ENCODE measurements at regions not wholly inside any gene's neighbourhood (a gene's known extent, or its start where the extent isn't known, plus 50 kb on each side); places are given as distances from the start of the nearest gene placed in this dataset.
"Not testable (repeated sequence)": the region's sequence is repeated elsewhere in the genome, so short reads cannot be mapped to it uniquely, and the experiment has no call there.

DNA sequence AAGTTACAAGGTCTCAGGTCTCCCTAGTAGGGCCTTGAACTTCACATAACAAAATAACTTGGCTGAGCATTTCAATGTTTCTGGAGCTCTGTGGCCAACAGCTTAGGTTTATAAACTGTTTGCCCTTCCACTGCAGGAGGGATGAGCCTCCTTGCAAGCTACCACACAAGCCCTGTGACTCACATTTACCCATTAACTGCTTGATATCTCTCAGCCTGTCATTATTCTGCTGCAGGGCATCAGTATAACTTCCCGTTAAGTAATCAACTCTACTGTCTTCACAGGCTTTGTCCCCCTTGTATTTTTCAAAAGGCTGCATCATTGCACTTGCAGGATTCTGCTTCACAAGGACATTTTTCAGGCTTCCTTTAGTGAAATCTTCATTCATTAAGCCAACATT lies 151.7 kb upstream of the CXCL13 start:
- H3K79me2 ChIP-seq (replicated peaks; ENCODE audit: insufficient read depth, low read length): no peaks in the 10 kb centered on the region
- no peak overlapping the region for H3K4me2 ChIP-seq (ENCODE audit: low read length)
- no peaks in the 10 kb centered on the region for H4K20me1 ChIP-seq (ENCODE audit: insufficient read depth)
- H3K4me3 ChIP-seq (ENCODE audit: low read length): no peak overlapping the region
- no peaks in the 10 kb centered on the region for H3K9me2 ChIP-seq (ENCODE audit: insufficient read depth, low read length)
- no peak overlapping the region for H3K9ac ChIP-seq (ENCODE audit: low read length)
- TF ChIP-seq RAD21 (conservative IDR thresholded peaks at IDR 0.05) (no peak), EP300 (conservative IDR thresholded peaks at IDR 0.05; ENCODE audit: poor library complexity, severe bottlenecking) (no peak), EZH2 (IDR thresholded peaks at IDR 0.05; ENCODE audit: borderline replicate concordance, insufficient read depth, low read length, poor library complexity, severe bottlenecking) (no peak), TAF1 (IDR thresholded peaks at IDR 0.05; ENCODE audit: low read depth) (no peak), SMC3 (conservative IDR thresholded peaks at IDR 0.05; ENCODE audit: poor library complexity) (no peak), MXI1 (conservative IDR thresholded peaks at IDR 0.05; ENCODE audit: poor library complexity, severe bottlenecking) (no peak), POLR2AphosphoS5 (IDR thresholded peaks at IDR 0.05) (no peak)
- TF ChIP-seq, protein P1, sequence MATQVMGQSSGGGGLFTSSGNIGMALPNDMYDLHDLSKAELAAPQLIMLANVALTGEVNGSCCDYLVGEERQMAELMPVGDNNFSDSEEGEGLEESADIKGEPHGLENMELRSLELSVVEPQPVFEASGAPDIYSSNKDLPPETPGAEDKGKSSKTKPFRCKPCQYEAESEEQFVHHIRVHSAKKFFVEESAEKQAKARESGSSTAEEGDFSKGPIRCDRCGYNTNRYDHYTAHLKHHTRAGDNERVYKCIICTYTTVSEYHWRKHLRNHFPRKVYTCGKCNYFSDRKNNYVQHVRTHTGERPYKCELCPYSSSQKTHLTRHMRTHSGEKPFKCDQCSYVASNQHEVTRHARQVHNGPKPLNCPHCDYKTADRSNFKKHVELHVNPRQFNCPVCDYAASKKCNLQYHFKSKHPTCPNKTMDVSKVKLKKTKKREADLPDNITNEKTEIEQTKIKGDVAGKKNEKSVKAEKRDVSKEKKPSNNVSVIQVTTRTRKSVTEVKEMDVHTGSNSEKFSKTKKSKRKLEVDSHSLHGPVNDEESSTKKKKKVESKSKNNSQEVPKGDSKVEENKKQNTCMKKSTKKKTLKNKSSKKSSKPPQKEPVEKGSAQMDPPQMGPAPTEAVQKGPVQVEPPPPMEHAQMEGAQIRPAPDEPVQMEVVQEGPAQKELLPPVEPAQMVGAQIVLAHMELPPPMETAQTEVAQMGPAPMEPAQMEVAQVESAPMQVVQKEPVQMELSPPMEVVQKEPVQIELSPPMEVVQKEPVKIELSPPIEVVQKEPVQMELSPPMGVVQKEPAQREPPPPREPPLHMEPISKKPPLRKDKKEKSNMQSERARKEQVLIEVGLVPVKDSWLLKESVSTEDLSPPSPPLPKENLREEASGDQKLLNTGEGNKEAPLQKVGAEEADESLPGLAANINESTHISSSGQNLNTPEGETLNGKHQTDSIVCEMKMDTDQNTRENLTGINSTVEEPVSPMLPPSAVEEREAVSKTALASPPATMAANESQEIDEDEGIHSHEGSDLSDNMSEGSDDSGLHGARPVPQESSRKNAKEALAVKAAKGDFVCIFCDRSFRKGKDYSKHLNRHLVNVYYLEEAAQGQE (IDR thresholded peaks at IDR 0.05; ENCODE audit: borderline replicate concordance): no peak
- TF ChIP-seq, protein P2, sequence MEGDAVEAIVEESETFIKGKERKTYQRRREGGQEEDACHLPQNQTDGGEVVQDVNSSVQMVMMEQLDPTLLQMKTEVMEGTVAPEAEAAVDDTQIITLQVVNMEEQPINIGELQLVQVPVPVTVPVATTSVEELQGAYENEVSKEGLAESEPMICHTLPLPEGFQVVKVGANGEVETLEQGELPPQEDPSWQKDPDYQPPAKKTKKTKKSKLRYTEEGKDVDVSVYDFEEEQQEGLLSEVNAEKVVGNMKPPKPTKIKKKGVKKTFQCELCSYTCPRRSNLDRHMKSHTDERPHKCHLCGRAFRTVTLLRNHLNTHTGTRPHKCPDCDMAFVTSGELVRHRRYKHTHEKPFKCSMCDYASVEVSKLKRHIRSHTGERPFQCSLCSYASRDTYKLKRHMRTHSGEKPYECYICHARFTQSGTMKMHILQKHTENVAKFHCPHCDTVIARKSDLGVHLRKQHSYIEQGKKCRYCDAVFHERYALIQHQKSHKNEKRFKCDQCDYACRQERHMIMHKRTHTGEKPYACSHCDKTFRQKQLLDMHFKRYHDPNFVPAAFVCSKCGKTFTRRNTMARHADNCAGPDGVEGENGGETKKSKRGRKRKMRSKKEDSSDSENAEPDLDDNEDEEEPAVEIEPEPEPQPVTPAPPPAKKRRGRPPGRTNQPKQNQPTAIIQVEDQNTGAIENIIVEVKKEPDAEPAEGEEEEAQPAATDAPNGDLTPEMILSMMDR (IDR thresholded peaks at IDR 0.05; ENCODE audit: poor library complexity, severe bottlenecking): no peak
- H3F3A ChIP-seq (ENCODE audit: insufficient read depth, low read length, poor library complexity, severe bottlenecking): no peaks in the 10 kb centered on the region
- no peaks in the 10 kb centered on the region for H3K36me3 ChIP-seq (ENCODE audit: insufficient read depth, low read length)
- H3K27ac ChIP-seq (ENCODE audit: low read length): no peak overlapping the region
- H2AFZ ChIP-seq (ENCODE audit: low read depth, low read length): no peak overlapping the region
- no peaks in the 10 kb centered on the region for H3K9me3 ChIP-seq (ENCODE audit: low read length)
- H3K27me3 ChIP-seq (ENCODE audit: insufficient read depth, low read depth, low read length): no peaks in the 10 kb centered on the region

DNA sequence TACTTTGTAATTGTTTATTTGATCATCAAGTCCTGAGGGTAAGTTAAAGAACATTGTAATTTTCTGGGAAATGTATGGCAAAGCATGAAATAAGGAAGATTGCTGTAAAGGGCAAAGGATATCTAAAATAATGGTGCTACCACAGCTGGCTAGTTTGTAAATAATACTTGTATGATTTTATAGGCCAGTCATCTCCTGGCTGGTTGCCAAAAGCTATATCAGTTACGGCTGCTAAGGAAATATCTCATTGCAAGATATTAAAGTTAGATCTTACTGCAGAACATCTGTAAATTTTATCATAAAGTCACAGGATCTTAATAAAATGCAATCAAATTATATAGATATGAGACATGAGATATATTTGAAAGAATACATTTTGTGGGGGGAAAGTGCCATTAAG lies 150.8 kb upstream of the CXCL13 start:
- no peaks in the 10 kb centered on the region for H4K20me1 ChIP-seq (ENCODE audit: insufficient read depth)
- no peak overlapping the region for H3K9ac ChIP-seq (ENCODE audit: low read length)
- no peaks in the 10 kb centered on the region for H3K9me3 ChIP-seq (ENCODE audit: low read length)
- no peak overlapping the region for H3K27ac ChIP-seq (ENCODE audit: low read length)
- H3K27me3 ChIP-seq (ENCODE audit: insufficient read depth, low read depth, low read length): no peaks in the 10 kb centered on the region
- H3F3A ChIP-seq (ENCODE audit: insufficient read depth, low read length, poor library complexity, severe bottlenecking): no peaks in the 10 kb centered on the region
- H3K4me3 ChIP-seq (ENCODE audit: low read length): no peak overlapping the region
- H3K79me2 ChIP-seq (replicated peaks; ENCODE audit: insufficient read depth, low read length): no peaks in the 10 kb centered on the region
- H3K4me2 ChIP-seq (ENCODE audit: low read length): no peak overlapping the region
- H3K36me3 ChIP-seq (ENCODE audit: insufficient read depth, low read length): no peaks in the 10 kb centered on the region
- H2AFZ ChIP-seq (ENCODE audit: low read depth, low read length): no peak overlapping the region
- TF ChIP-seq, protein P1 (IDR thresholded peaks at IDR 0.05; ENCODE audit: borderline replicate concordance): no peak
- no peak for TF ChIP-seq TAF1 (IDR thresholded peaks at IDR 0.05; ENCODE audit: low read depth)
- no peak for TF ChIP-seq MXI1 (conservative IDR thresholded peaks at IDR 0.05; ENCODE audit: poor library complexity, severe bottlenecking)
- TF ChIP-seq, protein P2 (IDR thresholded peaks at IDR 0.05; ENCODE audit: poor library complexity, severe bottlenecking): no peak
- H3K9me2 ChIP-seq (ENCODE audit: insufficient read depth, low read length): no peaks in the 10 kb centered on the region

DNA sequence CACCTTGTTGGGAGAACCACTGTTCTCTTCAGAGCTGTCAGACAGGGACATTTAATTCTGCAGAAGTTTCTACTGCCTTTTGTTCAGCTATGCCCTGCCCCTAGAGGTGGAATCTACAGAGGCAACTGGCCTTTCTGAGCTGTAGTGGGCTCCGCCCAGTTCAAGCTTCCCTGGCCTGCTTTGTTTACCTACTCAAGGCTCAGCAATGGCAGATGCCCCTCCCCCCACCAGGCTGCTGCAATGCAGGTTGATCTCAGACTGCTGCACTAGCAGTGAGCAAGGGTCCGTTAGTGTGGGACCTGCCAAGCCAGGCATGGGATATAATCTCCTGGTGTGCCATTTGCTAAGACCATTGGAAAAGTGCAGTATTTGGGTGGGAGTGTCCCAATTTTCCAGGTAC lies 141.5 kb upstream of the CXCL13 start:
- not testable (repeated sequence) for H3K9me2 ChIP-seq (ENCODE audit: insufficient read depth, low read length); H3F3A ChIP-seq (ENCODE audit: insufficient read depth, low read length, poor library complexity, severe bottlenecking); H4K20me1 ChIP-seq (ENCODE audit: insufficient read depth); H3K27me3 ChIP-seq (ENCODE audit: insufficient read depth, low read depth, low read length); H3K4me2 ChIP-seq (ENCODE audit: low read length); H3K9me3 ChIP-seq (ENCODE audit: low read length); H3K36me3 ChIP-seq (ENCODE audit: insufficient read depth, low read length); H3K27ac ChIP-seq (ENCODE audit: low read length); H3K79me2 ChIP-seq (replicated peaks; ENCODE audit: insufficient read depth, low read length); H3K4me3 ChIP-seq (ENCODE audit: low read length); H2AFZ ChIP-seq (ENCODE audit: low read depth, low read length); H3K9ac ChIP-seq (ENCODE audit: low read length)

Measured in neural cell (in vitro differentiated cells).